B cell (primary cell): ENCODE measurements at regions not wholly inside any gene's neighbourhood (a gene's known extent, or its start where the extent isn't known, plus 50 kb on each side); places are given as distances from the start of the nearest gene placed in this dataset.

Source experiments
- ATAC-seq: fragments of 200-7000 bp; cut with Tn5 transposase; one replicate; pipeline ENCODE4 v1.10.0; 2021; ENCODE audit warnings: low read depth, mild to moderate bottlenecking, moderate number of reproducible peaks, moderate library complexity
- CTCF ChIA-PET: fragments of 350-600 bp; sonication (Branson Sonifier 250); formaldehyde crosslinking; loops from one replicate; lab custom pipeline; 2021; ENCODE audit warnings: antibody characterized with exemption, inconsistent platforms; lab: Charles Lee
- POLR2A ChIA-PET: fragments of 350-600 bp; sonication (Branson Sonifier 250); formaldehyde crosslinking; loops from one replicate; lab custom pipeline; 2021; ENCODE audit warnings: antibody characterized with exemption; lab: Charles Lee
- DNase-seq: peaks from one replicate; pipeline ENCODE4 v3.0.0; 2013
- H2AFZ ChIP-seq: 2 replicates; pipeline ENCODE4 v1.6.1; 2012; ENCODE audit warnings: mild to moderate bottlenecking, low read depth, low read length; ENCODE audit not compliant: insufficient read depth, poor library complexity, severe bottlenecking
- H3K27ac ChIP-seq, 2 donors: 1 replicate in 1 of 2; 2 replicates in 1 of 2; pipeline ENCODE4 v1.5.1; 2012 to 2013; ENCODE audit warnings: low read length in 2 of 2, mild to moderate bottlenecking in 2 of 2, moderate library complexity in 1 of 2
- H3K27me3 ChIP-seq, 4 experiments: fragments of 200-600 bp in 1 of 4; sonication (generic) in 1 of 4; replicated peaks in 1 of 4; 1 replicate in 2 of 4; 2 replicates in 2 of 4; pipeline versions ENCODE4 v1.6.1 to v1.7.0; 2013 to 2016; ENCODE audit warnings: low read length in 3 of 4, mild to moderate bottlenecking in 2 of 4, mixed read lengths in 1 of 4, moderate library complexity in 1 of 4; ENCODE audit not compliant: insufficient read depth in 4 of 4, control insufficient read depth in 3 of 4; ENCODE audit errors: control extremely low read depth in 1 of 4
- H3K36me3 ChIP-seq, 2 experiments: replicated peaks in 1 of 2; 1 replicate in 1 of 2; 2 replicates in 1 of 2; pipeline versions ENCODE4 v1.6.1 to v1.7.1; 2013; ENCODE audit warnings: low read length in 1 of 2; ENCODE audit not compliant: insufficient read depth in 2 of 2, control insufficient read depth in 1 of 2; ENCODE audit errors: control extremely low read depth in 1 of 2, extremely low read depth in 1 of 2
- H3K4me1 ChIP-seq, 2 donors: fragments of 200-600 bp in 1 of 2; sonication (generic) in 1 of 2; 1 replicate in 1 of 2; 2 replicates in 1 of 2; pipeline versions ENCODE4 v1.5.1 to v1.6.1; 2013 to 2017; ENCODE audit warnings: low read length in 2 of 2; ENCODE audit not compliant: control insufficient read depth in 2 of 2, insufficient read depth in 2 of 2
- H3K4me2 ChIP-seq: replicated peaks from 2 replicates; pipeline ENCODE3; 2012; ENCODE audit warnings: mild to moderate bottlenecking, low read depth, low read length; ENCODE audit not compliant: poor library complexity, severe bottlenecking
- H3K4me3 ChIP-seq, 5 experiments: fragments of 200-600 bp in 1 of 5; sonication (generic) in 1 of 5; 1 replicate in 3 of 5; 2 replicates in 2 of 5; pipeline versions ENCODE4 v1.5.1 to v1.7.0; 2011 to 2016; ENCODE audit warnings: low read length in 4 of 5, mild to moderate bottlenecking in 4 of 5, low read depth in 2 of 5, control low read depth in 1 of 5, moderate library complexity in 1 of 5; ENCODE audit not compliant: insufficient read depth in 1 of 5; ENCODE audit errors: control extremely low read depth in 1 of 5, extremely low read depth in 1 of 5
- H3K79me2 ChIP-seq: fragments of 200-600 bp; sonication (generic); one replicate; pipeline ENCODE4 v1.6.0; 2016; ENCODE audit warnings: low read length; ENCODE audit not compliant: control insufficient read depth, insufficient read depth
- H3K9ac ChIP-seq: fragments of 200-600 bp; sonication (generic); 2 replicates; pipeline ENCODE4 v1.6.1; 2017; ENCODE audit warnings: mild to moderate bottlenecking, low read length, moderate library complexity
- H3K9me3 ChIP-seq, 3 donors: one replicate each; pipeline versions ENCODE4 v1.6.1 to v1.7.1; 2013; ENCODE audit warnings: low read length in 2 of 3; ENCODE audit not compliant: control insufficient read depth in 2 of 3, insufficient read depth in 1 of 3; ENCODE audit errors: control extremely low read depth in 1 of 3
- H4K20me1 ChIP-seq: 2 replicates; pipeline ENCODE4 v1.6.0; 2012; ENCODE audit warnings: mild to moderate bottlenecking, low read length; ENCODE audit not compliant: insufficient read depth, control insufficient read depth, poor library complexity, severe bottlenecking
- H3K27ac Mint-ChIP-seq: one replicate; pipeline ENCODE4 v1.8.0; 2021; ENCODE audit warnings: mixed read lengths
- H3K27me3 Mint-ChIP-seq: one replicate; pipeline ENCODE4 v1.8.0; 2021; ENCODE audit warnings: mixed read lengths
- H3K4me1 Mint-ChIP-seq: one replicate; pipeline ENCODE4 v1.8.0; 2021; ENCODE audit warnings: mixed read lengths
- H3K4me3 Mint-ChIP-seq: one replicate; pipeline ENCODE4 v1.8.0; 2021; ENCODE audit warnings: mixed read lengths
- H3K9me3 Mint-ChIP-seq: one replicate; pipeline ENCODE4 v1.8.0; 2022; ENCODE audit warnings: mixed read lengths; ENCODE audit not compliant: insufficient read depth
- EZH2 ChIP-seq: IDR thresholded peaks from 2 replicates; pipeline ENCODE4 v1.6.1; 2012; ENCODE audit warnings: borderline replicate concordance, low read depth, mild to moderate bottlenecking, moderate library complexity, low read length; ENCODE audit not compliant: insufficient read depth, poor library complexity, severe bottlenecking
- WGBS: methylation state at CpG from one replicate; pipeline ENCODE4 v1.1.5; 2013; ENCODE audit warnings: missing lambda C conversion rate; ENCODE audit not compliant: insufficient coverage; 5-methylcytosine and 5-hydroxymethylcytosine counted together
- intact Hi-C: fragments of 100-400 bp; cut with micrococcal nuclease; formaldehyde crosslinking; loops from one replicate; pipeline ENCODE4 v1.10.0; 2022
- TF ChIP-seq, protein P1 (sequence below): fragments of 200-600 bp; IDR thresholded peaks from one replicate; pipeline ENCODE4 v1.8.0; 2022; ENCODE audit warnings: antibody characterized with exemption, mild to moderate bottlenecking

DNA sequence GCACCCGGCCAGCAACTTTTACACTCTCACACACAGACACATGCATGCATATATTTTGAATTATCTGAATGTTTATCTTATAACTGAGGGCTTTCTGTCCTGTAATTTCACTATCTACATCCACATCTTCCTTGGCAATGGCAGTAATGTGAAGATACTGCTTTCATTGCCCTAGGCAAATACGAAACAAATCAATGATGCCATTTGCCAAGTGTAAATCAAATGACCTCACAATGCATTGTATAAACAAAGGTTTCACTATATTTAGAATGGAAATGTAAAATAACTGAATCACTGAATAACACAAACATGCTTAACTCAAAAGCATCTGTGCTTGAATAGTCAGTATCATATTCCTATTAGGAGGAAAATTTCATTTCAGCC, 455.6 kb downstream of the TBL1XR1 start:
- DNase-seq = no peak
- Mint-ChIP-seq H3K9me3 (no peaks in the 10 kb centered on the region), H3K4me3 (no peak overlapping the region), H3K27me3 (no peaks in the 10 kb centered on the region), H3K4me1 (no peaks in the 10 kb centered on the region), H3K27ac (no peak overlapping the region)
- Histone ChIP-seq H3K9me3 (no peaks in the 10 kb centered on the region), H3K4me1 (no peaks in the 10 kb centered on the region), H3K9ac (no peak overlapping the region), H3K36me3 (no peaks in the 10 kb centered on the region), H3K27ac (no peak overlapping the region), H3K4me2 (no peak overlapping the region), H3K4me3 (no peak overlapping the region), H4K20me1 (no peaks in the 10 kb centered on the region), H2AFZ (no peak overlapping the region), H3K79me2 (no peaks in the 10 kb centered on the region), H3K27me3 (no peaks in the 10 kb centered on the region)
- WGBS = no CpG with 5 or more reads among the region's 2 CpGs
- POLR2A ChIA-PET = no interaction called here
- TF ChIP-seq, protein P1, sequence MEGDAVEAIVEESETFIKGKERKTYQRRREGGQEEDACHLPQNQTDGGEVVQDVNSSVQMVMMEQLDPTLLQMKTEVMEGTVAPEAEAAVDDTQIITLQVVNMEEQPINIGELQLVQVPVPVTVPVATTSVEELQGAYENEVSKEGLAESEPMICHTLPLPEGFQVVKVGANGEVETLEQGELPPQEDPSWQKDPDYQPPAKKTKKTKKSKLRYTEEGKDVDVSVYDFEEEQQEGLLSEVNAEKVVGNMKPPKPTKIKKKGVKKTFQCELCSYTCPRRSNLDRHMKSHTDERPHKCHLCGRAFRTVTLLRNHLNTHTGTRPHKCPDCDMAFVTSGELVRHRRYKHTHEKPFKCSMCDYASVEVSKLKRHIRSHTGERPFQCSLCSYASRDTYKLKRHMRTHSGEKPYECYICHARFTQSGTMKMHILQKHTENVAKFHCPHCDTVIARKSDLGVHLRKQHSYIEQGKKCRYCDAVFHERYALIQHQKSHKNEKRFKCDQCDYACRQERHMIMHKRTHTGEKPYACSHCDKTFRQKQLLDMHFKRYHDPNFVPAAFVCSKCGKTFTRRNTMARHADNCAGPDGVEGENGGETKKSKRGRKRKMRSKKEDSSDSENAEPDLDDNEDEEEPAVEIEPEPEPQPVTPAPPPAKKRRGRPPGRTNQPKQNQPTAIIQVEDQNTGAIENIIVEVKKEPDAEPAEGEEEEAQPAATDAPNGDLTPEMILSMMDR = no peak
- TF ChIP-seq EZH2 = no peak
- intact Hi-C loops = no loop called here
- no peak for ATAC-seq
- CTCF ChIA-PET = no interaction called here

DNA sequence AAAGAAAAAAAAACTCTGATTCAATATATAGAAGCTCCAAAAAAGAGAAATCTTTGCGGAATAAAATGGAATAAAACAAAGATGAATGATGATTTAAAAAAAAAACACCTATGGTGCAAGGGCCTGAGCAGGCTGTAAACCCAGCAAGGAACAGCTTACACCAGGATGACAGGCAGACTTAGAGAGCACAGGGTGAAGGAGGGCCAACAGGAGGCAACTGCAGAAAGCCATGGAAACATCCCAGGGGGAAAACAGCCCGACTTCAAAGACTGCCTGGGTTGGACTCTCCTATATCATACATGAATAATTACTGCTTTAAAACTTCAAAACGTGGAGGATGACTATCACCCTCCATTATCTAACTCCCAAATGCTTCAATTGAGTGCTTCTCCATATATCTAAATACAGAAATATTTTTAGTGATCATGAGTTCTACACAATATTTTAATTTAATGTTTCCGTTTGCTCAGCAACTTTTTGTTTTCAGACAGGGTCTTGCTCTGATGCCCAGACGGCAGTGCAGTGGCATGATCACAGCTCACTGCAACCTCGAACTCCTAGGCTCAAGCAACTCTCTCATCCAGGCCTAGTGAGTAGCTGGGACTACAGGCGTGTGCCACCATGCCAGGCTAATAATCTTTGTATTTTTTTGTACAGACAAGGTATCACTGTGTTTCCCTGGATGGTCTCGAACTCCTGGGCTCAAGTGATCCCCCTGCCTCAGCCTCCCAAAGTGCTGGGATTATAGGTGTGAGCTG, 456.2 kb downstream of the TBL1XR1 start:
- POLR2A ChIA-PET = no interaction called here
- no peaks in the 10 kb centered on the region for H3K27me3 ChIP-seq
- H3K79me2 ChIP-seq = no peaks in the 10 kb centered on the region
- H4K20me1 ChIP-seq = no peaks in the 10 kb centered on the region
- intact Hi-C loops = no loop called here
- ATAC-seq = no peak
- DNase-seq = no peak
- TF ChIP-seq EZH2 = no peak
- TF ChIP-seq, protein P1 = no peak
- H3K4me3 ChIP-seq = no peak overlapping the region
- Mint-ChIP-seq H3K27me3 (no peaks in the 10 kb centered on the region), H3K4me1 (no peaks in the 10 kb centered on the region), H3K4me3 (no peak overlapping the region), H3K27ac (no peak overlapping the region), H3K9me3 (no peaks in the 10 kb centered on the region)
- WGBS = 100% methylated on average over 3 of the region's 8 CpGs
- CTCF ChIA-PET = no interaction called here
- no peaks in the 10 kb centered on the region for H3K9me3 ChIP-seq
- no peak overlapping the region for H3K9ac ChIP-seq
- H2AFZ ChIP-seq = no peak overlapping the region
- H3K36me3 ChIP-seq = no peaks in the 10 kb centered on the region
- no peak overlapping the region for H3K27ac ChIP-seq
- H3K4me2 ChIP-seq = no peak overlapping the region
- H3K4me1 ChIP-seq = no peaks in the 10 kb centered on the region
